HG02884 (cell line): ENCODE measurements at regions not wholly inside any gene's neighbourhood (a gene's known extent, or its start where the extent isn't known, plus 50 kb on each side); places are given as distances from the start of the nearest gene placed in this dataset.

Experiments used
- ATAC-seq: cut with Tn5 transposase; IDR thresholded peaks from one replicate; pipeline ENCODE4 v1.9.1; 2021; ENCODE audit warnings: mild to moderate bottlenecking, moderate library complexity; ENCODE audit not compliant: unreplicated experiment

- peak; percentile 90 for ATAC-seq
Observed at GRCh38 chr5:116696366-116696765, 121.7 kb upstream of the SEMA6A start.

GRCh38 chr5:116695681-116696080 is 121.1 kb upstream of the SEMA6A start:
- ATAC-seq: no peak

GRCh38 chr5:116686438-116686837 is 111.8 kb upstream of the SEMA6A start:
- no peak for ATAC-seq

GRCh38 chr5:116685931-116686330 is 111.3 kb upstream of the SEMA6A start:
- no peak for ATAC-seq

GRCh38 chr5:116685069-116685468 is 110.4 kb upstream of the SEMA6A start:
- ATAC-seq: no peak

- peak; percentile 95 for ATAC-seq
Observed at GRCh38 chr5:116681334-116682013, 106.9 kb upstream of the SEMA6A start.

GRCh38 chr5:116675626-116675910 is 100.9 kb upstream of the SEMA6A start:
- ATAC-seq: no peak

- ATAC-seq: no peak
Observed at GRCh38 chr5:116674881-116675625, 100.4 kb upstream of the SEMA6A start.

- peak; percentile 41 for ATAC-seq
Observed at GRCh38 chr5:116673453-116673852, 98.8 kb upstream of the SEMA6A start.

GRCh38 chr5:116672203-116672602 is 97.6 kb upstream of the SEMA6A start:
- no peak for ATAC-seq

GRCh38 chr5:116671211-116671736 is 96.7 kb upstream of the SEMA6A start:
- ATAC-seq: peak; percentile 91

GRCh38 chr5:116669261-116670031 is 94.8 kb upstream of the SEMA6A start:
- no peak for ATAC-seq

GRCh38 chr5:116668390-116668789 is 93.8 kb upstream of the SEMA6A start:
- ATAC-seq: no peak

GRCh38 chr5:116666901-116667300 is 92.3 kb upstream of the SEMA6A start:
- no peak for ATAC-seq

GRCh38 chr5:116664988-116665387 is 90.4 kb upstream of the SEMA6A start:
- ATAC-seq: no peak

GRCh38 chr5:116663081-116663480 is 88.5 kb upstream of the SEMA6A start:
- ATAC-seq: no peak

GRCh38 chr5:116661419-116661818 is 86.8 kb upstream of the SEMA6A start:
- no peak for ATAC-seq

- ATAC-seq: no peak
Observed at GRCh38 chr5:116660929-116661328, 86.3 kb upstream of the SEMA6A start.

GRCh38 chr5:116658830-116659229 is 84.2 kb upstream of the SEMA6A start:
- ATAC-seq: no peak

- no peak for ATAC-seq
Observed at GRCh38 chr5:116658141-116658540, 83.5 kb upstream of the SEMA6A start.

GRCh38 chr5:116655431-116655830 is 80.8 kb upstream of the SEMA6A start:
- ATAC-seq: no peak

GRCh38 chr5:116654925-116655324 is 80.3 kb upstream of the SEMA6A start:
- ATAC-seq: no peak
